ENCODE measurements at regions not wholly inside any gene's neighbourhood (a gene's known extent, or its start where the extent isn't known, plus 50 kb on each side); places are given as distances from the start of the nearest gene placed in this dataset.

DNA sequence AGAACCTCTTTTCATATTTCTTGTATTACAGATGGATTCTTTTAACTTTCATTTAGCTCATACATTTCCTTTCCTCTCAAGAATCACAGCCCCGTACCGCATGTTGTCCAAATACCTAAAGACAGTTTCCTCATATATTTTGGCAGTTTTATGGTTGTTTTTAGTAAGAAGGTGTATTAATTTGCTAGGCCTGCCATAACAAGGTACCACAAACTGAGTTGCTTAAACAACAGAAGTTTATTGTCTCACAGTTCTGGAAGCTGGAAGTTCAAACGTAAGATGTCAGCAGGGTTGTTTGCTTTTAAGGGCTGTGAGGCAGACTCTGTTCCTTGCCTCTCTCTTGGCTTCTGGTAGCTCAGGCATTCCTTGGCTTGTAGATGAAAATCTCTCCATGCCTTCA is 343.2 kb upstream of the TNP1 start:
- intact Hi-C loops (cut with DNase I) = no loop called here
- no peak for DNase-seq (ENCODE audit: low spot score)

DNA sequence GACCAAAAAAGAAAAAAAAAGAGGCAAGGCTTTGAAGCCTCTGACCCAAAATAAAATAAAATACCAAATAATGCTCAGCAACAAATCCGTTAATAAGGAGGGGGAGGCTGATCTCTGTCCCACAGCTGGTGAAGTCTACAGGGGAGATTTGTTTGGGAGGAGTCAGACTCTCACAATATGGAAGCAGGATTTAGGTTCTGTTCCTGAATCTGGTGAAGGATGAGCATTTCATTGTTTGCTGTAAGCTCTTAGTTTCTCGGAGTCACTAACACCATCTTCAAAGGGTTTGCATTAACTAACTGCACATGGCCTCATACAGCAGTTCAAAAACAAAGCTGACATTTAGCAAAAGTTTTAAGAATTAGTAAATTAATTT is 339.4 kb upstream of the TNP1 start:
- intact Hi-C loops (cut with DNase I) = no loop called here

DNA sequence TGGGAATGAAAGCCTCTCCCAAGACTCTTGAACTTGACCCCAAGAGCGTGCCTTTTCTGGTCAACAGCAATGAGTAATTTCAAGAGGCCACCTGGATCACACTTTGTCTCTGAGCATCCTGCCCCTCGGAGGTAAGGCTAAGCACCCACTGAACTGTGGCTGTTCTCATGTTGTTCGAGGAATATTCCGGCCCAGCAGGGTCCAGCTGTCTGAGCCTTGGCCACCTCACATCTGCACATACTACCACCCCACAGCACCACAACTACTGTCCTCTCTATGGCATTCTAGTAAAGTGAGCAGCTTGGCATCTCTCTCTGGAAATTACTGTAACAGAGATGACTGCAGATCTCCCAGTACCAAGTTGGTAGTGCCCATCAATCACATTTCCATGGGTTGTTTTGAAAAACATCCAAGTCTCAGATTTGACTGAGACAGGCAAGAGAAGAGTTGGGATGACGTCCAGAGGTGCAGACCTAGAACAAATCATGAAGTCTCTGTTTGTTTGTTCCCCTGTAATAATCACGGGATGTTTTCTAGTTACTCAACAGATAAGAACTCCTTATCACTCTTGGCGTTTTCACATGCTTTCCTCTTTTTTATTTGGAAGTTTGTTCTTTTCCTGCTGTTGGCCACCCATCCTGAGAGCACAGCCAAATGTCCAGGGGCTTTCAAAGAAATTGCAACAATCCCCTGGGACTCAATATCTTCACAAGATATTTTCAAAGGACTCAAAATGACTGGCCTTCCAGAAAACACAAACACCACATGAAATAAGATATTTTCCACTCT is 336.0 kb upstream of the TNP1 start:
- DNase-seq (ENCODE audit: low spot score) = no peak
- intact Hi-C loops (cut with DNase I) = no loop called here

More for the DNA sequence above, 339.4 kb upstream of the TNP1 start:
- DNase-seq (ENCODE audit: low spot score) = no peak

- intact Hi-C loops (cut with DNase I) = no loop called here
- DNase-seq (ENCODE audit: low spot score) = no peak
Measured at GRCh38 chr2:217195016-217195415, 335.2 kb upstream of the TNP1 start.

DNA sequence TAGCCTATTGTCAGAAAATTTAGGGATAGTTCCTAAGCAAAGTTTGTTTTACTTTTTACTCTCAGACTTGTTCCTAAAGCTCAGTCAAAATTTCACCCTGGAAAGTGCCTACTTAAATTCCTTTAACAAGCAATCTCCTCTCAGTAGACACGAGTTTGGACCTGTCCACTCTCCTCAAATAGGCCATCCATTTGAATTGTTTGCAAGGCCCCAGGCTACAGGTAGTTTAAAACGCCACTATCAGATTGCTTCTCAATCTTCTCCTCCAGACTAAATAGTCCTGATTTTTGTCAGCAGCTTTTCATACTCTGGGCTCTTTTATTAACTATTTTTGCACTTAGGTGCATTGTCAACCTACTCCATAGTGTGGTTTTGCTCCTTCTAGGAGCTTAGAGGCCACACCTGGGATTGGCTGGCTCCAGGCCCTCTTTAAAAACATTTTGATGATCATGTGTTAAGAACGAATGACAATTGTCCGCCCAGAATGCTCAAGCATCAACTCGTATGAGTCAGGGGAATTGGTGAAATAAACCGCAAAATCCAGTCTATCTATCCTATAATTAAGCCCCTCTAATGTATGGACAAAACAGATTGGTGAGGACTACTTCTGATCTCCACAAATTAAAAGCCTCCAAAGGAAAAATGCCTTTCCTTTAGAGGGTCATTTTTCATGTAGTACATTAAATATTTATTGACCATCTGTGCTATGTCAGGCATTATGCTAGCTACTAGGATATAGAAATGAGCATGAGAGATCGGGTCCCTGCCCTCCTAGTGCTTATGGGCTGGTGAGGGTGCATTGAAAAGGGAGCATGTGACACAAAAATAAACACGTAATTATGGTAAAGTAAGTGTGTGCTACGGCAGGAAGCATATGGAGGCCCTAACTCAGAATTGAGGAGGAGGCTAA is 333.8 kb upstream of the TNP1 start:
- no peak for DNase-seq (ENCODE audit: low spot score)
- intact Hi-C loops (cut with DNase I) = no loop called here

- intact Hi-C loops (cut with DNase I) = no loop called here
- DNase-seq (ENCODE audit: low spot score) = no peak
Measured at GRCh38 chr2:217192366-217192765, 332.5 kb upstream of the TNP1 start.

DNA sequence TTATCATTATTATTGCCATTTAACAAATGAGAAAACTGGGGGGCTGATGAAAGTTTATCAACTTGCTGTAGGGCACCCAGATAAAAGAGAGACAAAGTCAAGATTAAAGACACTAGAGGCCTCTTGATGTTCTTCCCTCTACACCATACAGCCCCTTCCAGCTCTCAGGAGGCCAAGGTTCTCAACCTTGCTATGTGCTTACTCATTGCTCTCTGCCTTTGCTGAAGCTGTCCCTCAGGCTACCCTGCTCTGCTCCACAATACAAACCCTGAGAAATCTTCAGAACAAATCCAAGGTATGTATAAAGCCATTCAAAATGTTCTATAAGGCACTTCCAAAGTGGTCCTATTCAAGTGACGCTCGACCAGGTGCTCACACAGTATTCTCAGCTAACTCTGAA is 329.9 kb upstream of the TNP1 start:
- no peak for DNase-seq (ENCODE audit: low spot score)
- intact Hi-C loops (cut with DNase I) = loop anchor here in 1 of 2 donors (10.0 kb wide), 1 partner anchor 165 kb away; no protein-coding TSS in a partner anchor

- intact Hi-C loops (cut with DNase I) = loop anchor here in 1 of 2 donors (10.0 kb wide), 1 partner anchor 166 kb away; no protein-coding TSS in a partner anchor
- no peak for DNase-seq (ENCODE audit: low spot score)
Measured at GRCh38 chr2:217189131-217189530, 329.3 kb upstream of the TNP1 start.

DNA sequence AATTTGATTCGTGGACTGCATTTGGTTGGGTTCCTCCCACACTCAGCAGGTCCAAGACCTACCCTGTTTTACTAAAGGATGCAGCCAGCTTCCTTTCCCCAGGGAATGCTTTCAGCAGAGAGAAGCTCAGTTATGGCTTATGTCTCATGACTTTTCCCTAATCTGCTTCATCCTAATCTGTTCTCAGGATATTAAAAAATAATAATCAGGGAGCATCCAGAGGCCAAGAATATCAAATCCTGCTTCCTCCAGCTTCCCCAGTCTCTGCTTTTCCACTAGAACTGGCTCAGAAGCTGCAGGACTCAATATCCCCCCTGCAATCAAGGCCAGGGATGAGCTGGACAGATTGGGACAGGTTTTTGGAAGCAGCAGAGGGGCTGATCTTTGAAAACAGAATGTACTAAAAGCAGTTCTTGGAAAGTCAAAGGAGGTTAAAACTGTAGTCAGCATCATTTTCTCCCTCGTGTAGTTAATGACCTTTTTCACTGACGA is 326.9 kb upstream of the TNP1 start:
- no peak for DNase-seq (ENCODE audit: low spot score)
- intact Hi-C loops (cut with DNase I) = loop anchor here in 1 of 2 donors (10.0 kb wide), 1 partner anchor 168 kb away; no protein-coding TSS in a partner anchor

DNA sequence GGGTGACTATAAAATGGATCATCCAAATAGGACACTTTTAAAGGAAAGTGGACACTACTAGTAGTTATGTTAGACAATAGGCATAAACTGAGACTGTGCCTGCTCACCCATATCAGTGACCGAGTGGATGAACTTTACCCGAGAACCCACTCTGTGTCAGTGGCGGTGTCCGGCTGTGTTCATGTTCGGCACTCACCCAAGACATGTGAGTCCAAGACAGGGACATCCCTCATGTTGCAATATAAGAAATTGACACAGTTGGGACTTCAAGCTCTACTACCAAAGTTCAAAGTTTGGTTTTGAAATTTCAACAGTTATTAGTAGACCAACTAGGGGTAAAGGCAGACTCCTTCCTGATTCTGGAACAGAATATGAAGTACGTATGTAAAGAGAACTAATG is 326.3 kb upstream of the TNP1 start:
- DNase-seq (ENCODE audit: low spot score) = peak; percentile 84
- intact Hi-C loops (cut with DNase I) = loop anchor here in 1 of 2 donors (10.0 kb wide), 1 partner anchor 169 kb away; no protein-coding TSS in a partner anchor

- DNase-seq (ENCODE audit: low spot score) = no peak
- intact Hi-C loops (cut with DNase I) = loop anchor here in 1 of 2 donors (10.0 kb wide), 1 partner anchor 169 kb away; no protein-coding TSS in a partner anchor
Measured at GRCh38 chr2:217185265-217185995, 325.6 kb upstream of the TNP1 start.

DNA sequence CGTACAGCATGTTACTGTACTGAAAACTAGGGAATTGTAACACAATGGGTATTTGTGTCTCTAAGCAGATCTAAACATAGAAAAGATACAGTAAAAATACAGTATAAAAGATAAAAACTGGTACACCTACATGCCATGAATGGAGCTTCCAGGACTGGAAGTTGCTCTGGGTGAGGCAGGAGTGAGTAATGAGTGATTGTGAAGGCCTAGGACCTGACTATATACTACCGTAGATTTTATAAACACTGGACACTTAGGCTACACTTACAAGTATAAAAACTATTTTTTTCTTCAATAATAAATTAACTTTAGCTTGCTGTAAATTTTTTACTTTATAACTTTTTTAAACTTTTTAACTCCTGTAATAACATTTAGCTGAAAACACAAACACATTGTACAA is 324.4 kb upstream of the TNP1 start:
- intact Hi-C loops (cut with DNase I) = loop anchor here in 1 of 2 donors (10.0 kb wide), 1 partner anchor 171 kb away; no protein-coding TSS in a partner anchor
- no peak for DNase-seq (ENCODE audit: low spot score)

- DNase-seq (ENCODE audit: low spot score) = no peak
- intact Hi-C loops (cut with DNase I) = loop anchor here in 1 of 2 donors (10.0 kb wide), 1 partner anchor 171 kb away; no protein-coding TSS in a partner anchor
Measured at GRCh38 chr2:217183471-217183870, 323.6 kb upstream of the TNP1 start.

- intact Hi-C loops (cut with DNase I) = loop anchor here in 1 of 2 donors (10.0 kb wide), 1 partner anchor 172 kb away; no protein-coding TSS in a partner anchor
- no peak for DNase-seq (ENCODE audit: low spot score)
Measured at GRCh38 chr2:217182926-217183325, 323.1 kb upstream of the TNP1 start.

DNA sequence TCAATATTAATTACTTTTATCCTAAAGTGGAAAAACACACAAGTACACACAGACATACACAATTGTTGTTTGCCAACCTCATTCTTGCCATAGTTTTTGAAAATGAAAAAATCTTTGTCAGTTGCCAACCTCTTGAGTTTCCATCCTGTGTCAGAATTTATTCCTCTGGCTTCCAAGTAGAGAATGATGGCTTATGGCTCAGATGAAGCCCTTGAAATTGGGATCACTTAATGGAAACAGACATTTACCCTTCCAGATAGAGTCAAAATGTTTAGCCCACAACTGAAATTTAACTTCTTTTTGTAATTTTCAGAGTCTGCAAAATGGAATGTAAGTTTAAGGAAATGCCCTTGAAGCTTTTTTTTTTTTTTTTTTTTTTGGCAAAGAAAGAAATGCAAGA is 321.6 kb upstream of the TNP1 start:
- intact Hi-C loops (cut with DNase I) = loop anchor here in 1 of 2 donors (10.0 kb wide), 1 partner anchor 173 kb away; no protein-coding TSS in a partner anchor

GRCh38 chr2:217179854-217180253 is 320.0 kb upstream of the TNP1 start:
- intact Hi-C loops (cut with DNase I) = loop anchor here in 1 of 2 donors (10.0 kb wide), 1 partner anchor 175 kb away; no protein-coding TSS in a partner anchor

More for the DNA sequence above, 321.6 kb upstream of the TNP1 start:
- DNase-seq (ENCODE audit: low spot score) = no peak

GRCh38 chr2:217178341-217178740 is 318.5 kb upstream of the TNP1 start:
- DNase-seq (ENCODE audit: low spot score) = no peak
- intact Hi-C loops (cut with DNase I) = no loop called here

More at GRCh38 chr2:217179854-217180253, 320.0 kb upstream of the TNP1 start:
- no peak for DNase-seq (ENCODE audit: low spot score)

DNA sequence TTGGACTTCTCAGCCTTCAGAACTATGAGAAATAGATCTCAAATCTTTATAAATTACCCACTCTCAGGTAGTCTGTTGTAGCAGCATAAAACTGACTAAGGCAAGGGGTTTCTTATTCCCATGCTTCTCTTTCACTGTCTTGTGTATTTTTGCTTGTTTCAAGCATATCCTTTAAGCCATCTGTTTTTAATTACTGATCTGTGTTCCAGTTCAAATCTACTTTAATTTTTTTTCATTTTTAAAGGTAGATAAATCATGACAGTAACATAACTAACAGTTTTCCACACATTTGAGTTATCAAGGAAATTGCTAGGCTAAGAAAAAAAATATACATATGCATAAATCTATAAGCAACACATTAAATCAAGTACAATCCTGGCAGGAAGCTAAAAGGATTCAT is 317.9 kb upstream of the TNP1 start:
- DNase-seq (ENCODE audit: low spot score) = no peak
- intact Hi-C loops (cut with DNase I) = no loop called here

- no peak for DNase-seq (ENCODE audit: low spot score)
- intact Hi-C loops (cut with DNase I) = no loop called here
Measured at GRCh38 chr2:217171874-217172273, 312.0 kb upstream of the TNP1 start.
